ACHN (cell line): ENCODE measurements at regions not wholly inside any gene's neighbourhood (a gene's known extent, or its start where the extent isn't known, plus 50 kb on each side); places are given as distances from the start of the nearest gene placed in this dataset.
A peak's percentile ranks its signal among the peaks of the same experiment; 100 is the strongest.
"Not testable (repeated sequence)": the region's sequence is repeated elsewhere in the genome, so short reads cannot be mapped to it uniquely, and the experiment has no call there.

Source experiments
- DNase-seq: peaks from one replicate; pipeline ENCODE4 v3.0.0-alpha.2; 2015
- in situ Hi-C: cut with HindIII; loops from 2 replicates; pipeline ENCODE4 v1.10.0; 2017; ENCODE audit warnings: low sequenced_read_pairs, low pct_ligation_motif_present, low pct_unique_long_range_greater_than_20kb

DNA sequence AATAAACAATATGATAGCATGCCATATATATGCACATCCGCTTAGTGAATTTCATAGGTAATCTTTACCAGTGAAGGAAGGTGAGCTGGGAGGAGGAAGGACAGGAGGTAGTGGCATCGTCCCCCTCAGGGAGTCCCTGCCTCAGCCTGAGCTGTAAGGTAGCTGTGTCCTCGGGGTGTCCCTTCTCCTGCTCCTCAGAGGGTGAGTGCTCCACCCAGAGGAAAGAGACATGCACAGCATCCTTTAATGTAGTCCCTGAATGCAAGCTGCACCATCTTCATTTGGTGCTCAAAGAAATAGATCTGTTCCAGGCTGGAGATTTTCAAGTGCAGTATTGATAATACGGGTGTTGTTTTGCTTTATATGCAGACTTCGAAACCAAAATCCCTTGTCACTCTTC is 330.4 kb upstream of the SFRP2 start:
- in situ Hi-C loops: no loop called here
- no peak for DNase-seq

DNA sequence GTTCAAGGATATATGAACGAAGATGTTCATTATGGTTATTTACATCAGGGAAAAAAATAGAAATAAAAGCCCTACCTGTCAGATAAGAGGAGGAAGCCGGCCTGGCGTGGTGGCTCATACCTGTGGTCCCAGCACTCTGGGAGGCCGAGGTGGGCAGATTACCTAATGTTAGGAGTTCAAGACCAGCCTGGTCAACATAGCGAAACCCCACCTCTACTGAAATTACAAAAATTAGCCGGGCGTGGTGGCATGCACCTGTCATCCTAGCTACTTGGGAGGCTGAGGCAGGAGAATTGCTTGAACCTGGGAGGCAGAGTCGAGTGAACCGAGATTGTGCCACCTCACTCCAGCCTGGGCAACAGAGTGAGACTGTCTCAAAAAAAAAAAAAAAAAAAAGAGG is 328.8 kb upstream of the SFRP2 start:
- in situ Hi-C loops, DNase-seq: not testable (repeated sequence)

DNA sequence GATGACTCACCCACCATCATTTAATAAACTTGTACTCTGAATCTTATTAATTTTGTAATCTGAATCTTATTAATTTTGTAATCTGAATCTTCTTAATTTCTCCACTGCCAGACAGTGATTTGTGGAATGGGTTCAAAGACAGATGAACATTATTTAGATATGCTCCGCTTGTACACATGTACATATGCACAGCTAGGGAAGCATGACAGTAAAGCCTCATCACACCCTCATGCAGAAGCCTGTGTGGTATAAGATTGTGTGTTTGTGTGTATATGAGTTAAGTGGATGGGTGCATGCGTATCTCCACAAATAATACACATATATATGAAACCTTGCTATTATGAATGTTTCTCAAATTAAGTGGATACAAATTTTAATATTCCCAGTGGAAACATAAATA is 318.5 kb upstream of the SFRP2 start:
- DNase-seq: no peak
- in situ Hi-C loops: no loop called here

DNA sequence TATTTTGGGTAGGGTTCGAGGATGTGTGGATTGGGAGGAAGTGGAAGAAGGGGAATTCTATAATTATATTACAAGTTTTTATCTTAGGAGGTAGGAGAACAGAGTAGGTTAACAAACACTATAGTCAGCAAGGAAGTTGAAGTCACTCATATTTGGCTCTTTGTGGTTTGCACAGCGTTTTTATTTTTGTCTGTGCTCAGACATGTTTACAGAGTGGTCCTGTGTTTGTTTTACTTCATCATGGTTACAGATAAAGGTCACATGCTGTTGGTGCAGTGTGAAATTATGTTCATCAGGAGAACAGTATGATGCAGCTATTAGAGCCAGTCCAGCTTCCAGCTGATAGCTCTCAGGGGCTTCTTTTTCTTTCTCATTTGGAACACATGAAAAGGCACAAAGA is 299.9 kb upstream of the SFRP2 start:
- in situ Hi-C loops: no loop called here
- no peak for DNase-seq

DNA sequence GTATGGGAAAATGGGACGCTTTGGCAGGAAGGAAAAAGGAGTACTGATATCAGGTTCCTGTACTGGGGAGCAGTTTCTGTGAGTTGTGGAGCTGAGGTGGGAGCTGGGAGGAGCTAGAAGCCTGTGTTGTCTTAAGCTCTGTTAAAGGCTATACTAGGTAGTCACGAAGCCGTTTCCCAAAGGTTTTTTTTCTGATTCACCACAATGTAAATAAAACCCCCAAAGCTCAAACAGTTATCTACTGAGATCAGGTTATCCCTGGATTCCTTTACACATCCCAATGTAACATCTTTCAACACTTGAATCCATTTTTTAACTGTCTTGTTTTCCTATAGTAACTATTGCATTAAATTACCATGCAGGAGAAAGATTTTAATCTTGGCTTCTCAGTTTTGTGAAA is 297.4 kb upstream of the SFRP2 start:
- no peak for DNase-seq
- in situ Hi-C loops: no loop called here

DNA sequence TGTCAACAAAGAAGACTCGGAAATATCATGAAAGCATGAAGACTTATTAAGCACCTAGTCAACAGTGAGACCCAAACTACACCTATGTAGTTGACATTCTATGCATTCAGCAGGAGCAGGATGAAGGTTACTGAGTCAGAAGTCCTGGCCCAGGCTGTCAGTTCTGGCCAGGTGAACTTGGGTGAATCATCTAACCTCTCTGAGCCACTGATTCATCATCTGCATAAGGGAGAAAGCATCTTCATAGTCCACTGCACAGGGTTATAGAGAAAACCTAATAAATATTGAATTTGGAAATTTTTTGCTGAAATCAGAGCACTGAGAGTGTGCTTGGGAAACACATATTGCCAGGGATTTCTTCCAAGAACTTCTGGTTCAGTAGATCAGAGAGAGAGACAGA is 296.0 kb upstream of the SFRP2 start:
- DNase-seq: peak; percentile 6
- in situ Hi-C loops: no loop called here

DNA sequence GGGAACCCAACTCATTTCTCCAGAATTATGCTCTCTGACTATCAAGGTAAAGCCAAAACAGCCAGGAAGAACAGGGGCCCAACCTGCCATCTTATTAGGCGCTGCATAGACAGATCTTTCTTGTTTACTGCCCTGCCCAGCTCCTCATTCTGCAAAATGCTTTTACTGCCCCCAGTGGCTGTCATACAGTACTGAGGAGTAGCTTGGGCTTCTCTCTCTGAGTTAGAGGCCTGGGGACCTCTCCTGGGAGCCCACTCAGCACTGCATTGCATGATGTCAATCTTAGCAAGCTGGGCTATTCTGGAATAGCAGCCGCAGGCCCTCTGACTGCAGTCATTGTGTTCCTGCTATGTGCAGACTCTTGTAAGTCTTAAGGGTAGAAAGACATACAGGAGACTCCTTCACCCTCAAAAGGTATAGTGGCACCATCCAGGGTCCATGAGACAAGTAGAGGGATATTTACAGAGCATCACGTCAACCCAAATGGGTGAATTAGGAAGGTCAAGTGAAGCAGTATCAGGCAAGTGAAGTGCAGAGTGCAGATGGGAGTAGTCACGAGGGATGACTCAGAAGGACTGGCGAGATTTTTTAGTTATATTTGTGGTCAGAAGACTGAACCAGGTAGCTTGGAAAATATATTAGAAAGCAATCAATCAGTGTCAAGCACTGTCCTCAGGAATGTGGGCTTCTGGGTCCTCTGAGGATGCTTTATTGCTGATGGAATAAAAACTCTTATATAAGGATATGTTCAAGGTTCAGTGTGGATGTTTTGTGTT is 294.1 kb upstream of the SFRP2 start:
- DNase-seq: peak; percentile 14
- in situ Hi-C loops: no loop called here

DNA sequence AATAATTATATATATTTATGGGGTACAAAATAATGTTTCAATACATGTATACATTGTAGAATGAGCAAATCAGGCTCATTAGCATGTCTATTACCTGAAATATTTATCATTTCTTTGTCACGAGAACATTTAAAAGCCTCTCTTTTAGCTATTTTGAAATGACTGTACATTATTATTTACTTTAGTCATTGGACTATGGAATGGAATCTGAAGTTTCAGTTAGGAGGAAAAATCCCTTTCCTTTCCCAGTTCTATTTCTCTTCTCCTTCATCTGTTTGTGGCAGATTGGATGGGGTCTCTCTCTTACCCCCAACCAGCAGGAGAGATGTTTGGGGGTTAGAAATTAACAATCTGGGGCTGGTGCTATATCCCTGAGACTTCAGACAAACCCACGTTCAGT is 292.5 kb upstream of the SFRP2 start:
- in situ Hi-C loops: no loop called here
- DNase-seq: no peak

DNA sequence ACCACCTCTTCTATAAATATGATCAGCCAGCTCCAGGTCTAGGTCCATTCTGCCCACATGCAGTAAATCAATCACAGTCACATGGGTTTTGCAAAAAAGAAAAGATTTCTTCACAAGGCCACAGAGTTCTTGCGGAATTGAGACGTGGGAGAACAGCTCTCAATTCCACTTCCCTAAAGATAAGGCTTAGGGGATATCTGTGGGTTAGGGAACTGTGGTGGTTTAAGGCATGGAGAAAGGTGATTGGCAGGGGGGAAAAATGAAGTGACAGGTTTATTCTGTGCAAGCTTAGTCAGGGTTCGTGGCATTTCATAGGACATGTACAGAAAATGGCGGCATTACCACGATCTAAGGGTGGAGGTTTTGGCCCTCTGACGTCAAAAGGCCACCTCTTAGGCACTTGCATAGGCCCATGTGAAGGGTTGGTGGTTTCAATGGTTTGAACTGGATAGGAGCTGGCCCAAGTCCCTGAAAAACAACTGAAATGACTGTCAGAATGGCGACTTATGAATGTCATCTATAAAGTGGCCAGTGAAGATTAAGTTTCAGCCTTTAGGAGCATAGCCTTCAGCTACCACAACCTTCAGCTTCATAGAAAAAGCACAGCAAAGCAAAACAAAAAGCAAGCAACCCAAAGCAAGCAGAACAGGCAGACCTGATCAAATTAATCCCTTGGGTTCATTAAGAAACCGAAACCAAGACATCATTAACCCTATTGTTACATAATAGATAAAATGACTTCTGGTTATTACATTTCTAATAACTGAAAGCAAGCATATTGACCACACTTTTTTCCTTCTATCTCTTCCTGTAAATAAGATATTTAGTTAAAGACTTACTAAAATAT is 289.8 kb upstream of the SFRP2 start:
- no peak for DNase-seq
- in situ Hi-C loops: no loop called here

DNA sequence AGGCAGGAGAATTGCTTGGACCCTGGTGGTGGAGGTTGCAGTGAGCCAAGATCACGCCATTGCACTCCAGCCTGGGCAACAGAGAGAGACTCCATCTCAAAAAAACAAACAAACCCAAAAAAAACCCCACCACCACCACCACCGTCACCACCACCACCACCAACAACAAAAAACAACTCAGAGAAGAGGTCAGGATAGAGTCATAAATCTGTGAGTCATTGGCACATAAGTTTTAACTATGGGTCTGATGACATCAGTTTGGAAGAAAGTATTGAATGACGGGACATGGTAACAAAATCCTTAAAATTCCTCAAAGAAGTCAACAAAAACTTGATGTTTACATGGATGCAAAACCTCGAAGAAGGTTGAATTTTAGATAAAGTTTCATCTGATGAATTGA is 288.0 kb upstream of the SFRP2 start:
- in situ Hi-C loops: no loop called here
- no peak for DNase-seq

DNA sequence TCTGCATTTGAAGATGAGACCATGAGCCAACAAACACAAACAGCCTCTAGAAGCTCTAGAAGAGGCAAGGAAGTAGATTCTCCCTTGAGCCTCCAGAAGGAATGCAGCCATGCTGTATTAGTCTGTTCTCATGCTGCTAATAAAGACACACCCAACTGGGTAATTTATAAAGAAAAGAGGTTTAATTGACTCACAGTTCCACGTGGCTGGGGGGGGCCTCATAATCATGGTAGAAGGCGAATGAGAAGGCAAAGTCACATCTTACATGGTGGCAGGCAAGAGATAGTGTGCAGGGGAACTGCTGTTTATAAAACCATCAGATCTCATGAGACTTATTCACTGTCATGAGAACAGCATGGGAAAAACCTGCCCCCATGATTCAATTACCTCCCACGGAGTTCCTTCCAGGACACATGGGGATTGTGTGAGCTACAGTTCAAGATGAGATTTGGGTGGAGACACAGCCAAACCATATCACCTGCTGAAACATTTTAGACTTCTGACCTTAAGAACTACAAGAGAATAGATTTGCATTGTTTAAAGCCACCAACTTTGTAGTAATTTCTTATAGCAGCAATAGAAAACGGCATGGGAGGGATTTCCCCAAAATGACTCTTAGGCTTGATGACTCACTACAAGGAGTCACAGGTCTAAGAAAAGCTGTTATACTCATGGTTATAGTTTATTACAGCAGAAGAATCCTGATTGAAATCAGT is 284.4 kb upstream of the SFRP2 start:
- peak; percentile 37 for DNase-seq
- in situ Hi-C loops: no loop called here

DNA sequence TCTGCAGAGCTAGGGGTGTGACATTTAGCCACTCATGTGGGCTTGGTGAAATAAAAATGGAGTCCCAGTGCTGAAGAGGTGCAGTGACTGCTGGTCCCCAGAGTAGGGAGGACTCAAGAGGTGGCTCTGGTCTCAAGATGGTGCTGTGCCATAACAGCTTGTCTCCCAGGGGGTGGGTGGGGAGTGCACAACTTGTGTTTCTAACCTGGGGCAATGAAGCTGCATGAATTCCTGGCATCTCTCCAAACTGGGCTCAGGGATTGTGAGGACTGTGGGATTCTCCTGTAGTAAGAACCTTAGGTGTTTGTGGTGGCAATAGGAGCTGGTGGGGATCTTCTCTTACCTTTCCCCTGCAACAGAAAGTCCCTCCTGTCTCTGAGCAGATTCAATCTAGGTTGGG is 278.9 kb upstream of the SFRP2 start:
- DNase-seq: no peak
- in situ Hi-C loops: no loop called here

DNA sequence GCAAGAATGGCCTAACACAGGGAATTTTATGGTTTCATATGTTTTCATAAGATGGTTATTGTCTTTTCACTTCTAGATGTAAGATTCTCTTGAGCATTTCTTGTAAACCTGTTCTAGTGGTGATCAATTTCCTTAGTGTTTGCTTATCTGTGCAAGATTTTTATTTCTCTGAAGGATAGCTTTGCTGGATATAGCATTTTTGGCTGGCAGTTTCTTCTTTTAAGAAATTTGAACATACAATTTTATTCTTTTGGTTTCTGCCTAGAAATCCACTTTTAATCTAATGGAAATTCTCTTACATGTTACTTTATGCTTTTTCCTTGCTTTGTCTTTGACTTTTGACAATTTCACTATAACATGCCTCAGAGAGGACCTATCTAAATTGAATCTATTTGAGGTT is 276.5 kb upstream of the SFRP2 start:
- in situ Hi-C loops: no loop called here

DNA sequence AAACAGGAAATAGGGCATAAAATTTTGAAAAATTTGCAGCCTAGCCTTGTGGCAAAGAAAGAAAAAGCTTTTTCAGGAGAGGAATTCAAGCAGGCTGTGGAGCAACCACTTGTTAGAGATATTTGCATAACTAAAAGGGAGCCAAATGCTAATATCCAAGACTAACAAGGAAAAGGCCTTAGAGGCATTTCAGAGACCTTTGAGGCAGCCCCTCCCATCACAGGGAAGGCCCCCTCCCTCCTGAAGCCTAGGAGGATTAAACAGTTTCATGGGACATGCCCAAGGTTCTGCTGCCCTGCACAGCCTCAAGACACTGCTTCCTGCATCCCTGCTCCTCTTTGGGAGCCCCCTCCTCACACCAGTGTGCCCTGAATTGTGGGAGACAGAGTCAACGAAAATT is 275.4 kb upstream of the SFRP2 start:
- in situ Hi-C loops: no loop called here
- DNase-seq: no peak

More for the DNA sequence above, 276.5 kb upstream of the SFRP2 start:
- DNase-seq: no peak

DNA sequence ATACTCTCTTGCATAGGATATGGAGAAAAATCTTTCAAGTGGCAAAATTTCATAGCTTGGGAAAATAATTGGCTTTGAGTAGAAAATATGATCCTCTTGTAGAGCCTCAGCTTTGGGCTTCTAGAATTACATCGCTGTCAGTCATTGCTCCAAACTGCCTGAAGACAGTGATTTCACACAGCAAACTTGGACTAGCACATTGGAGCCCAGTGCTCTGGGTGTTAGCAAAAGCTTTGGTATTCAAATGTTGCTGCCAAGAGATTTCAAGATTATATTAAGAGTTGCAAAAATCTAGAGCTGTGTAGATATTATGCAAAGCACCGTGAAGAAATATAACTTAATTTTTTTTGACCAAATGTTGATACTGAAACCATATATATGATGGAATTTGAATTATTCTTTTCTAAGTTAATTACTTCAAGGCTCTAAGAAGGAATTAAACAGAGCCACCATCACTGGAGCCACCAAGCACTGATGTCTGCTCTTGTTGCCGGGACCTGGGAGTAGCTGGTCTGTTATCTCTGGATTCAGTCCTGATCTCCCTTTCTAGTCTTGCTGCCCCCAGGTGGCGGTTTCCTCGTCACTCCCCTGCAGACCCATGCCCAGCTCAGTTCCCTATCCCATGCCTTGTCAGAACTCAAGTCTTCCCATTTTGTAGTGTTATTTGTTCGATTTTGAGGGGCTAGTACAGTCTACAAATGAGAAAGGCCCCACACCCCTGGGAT is 260.7 kb upstream of the SFRP2 start:
- no peak for DNase-seq
- in situ Hi-C loops: no loop called here

DNA sequence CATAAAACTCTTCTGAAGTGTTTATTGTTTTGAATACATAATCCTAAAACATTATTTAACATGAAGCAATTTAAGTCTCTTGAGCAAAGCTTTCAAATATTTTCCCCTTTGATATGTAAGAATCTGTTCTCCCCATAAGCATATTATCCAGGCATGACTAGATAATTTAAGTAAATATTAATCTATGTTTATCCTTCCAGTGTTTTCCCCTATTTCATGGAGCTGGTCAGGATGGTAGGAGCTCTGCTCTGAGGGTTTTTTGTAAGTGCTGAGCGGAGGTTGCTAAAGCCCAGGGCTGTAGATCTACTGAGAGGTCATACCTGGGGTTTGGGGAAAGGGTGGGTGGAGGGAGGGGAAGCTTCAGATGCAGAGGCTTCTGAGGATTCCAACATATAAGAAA is 258.9 kb upstream of the SFRP2 start:
- DNase-seq: no peak

DNA sequence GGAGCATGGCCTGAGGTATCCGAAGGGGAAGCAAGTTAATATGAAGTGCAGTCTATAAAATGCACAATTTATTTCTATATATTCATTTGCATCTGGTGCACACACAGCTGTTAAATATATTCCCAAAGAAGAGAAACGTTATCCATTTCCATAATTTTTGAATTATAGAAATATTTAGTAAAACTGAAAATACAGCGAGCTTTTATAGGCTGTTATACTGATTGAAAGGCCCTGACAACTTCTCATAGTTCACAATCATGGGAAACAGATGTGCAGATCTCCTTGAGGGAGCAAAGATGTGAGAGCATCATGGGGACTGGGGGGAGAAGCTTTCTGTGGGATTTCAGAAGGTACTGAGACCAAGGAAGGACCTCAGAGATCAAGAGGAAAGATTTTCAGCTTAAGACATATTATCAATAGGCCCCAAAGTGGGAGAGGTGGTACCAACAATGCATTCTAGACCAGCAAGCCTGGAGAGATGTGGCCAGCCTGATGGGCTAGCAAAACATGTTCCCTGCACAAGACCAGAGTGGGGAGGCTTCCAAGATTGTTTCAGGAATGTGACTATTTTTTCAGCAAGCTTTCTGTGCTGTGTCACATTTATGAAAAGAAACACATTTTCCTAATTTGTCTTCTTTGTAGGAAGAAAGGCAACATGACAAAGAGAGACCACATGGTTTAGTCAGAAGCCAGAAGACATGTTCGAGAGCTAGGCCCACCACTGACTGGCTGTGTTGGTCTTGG is 256.0 kb upstream of the SFRP2 start:
- in situ Hi-C loops: no loop called here
- DNase-seq: no peak

More for the DNA sequence above, 258.9 kb upstream of the SFRP2 start:
- in situ Hi-C loops: no loop called here

DNA sequence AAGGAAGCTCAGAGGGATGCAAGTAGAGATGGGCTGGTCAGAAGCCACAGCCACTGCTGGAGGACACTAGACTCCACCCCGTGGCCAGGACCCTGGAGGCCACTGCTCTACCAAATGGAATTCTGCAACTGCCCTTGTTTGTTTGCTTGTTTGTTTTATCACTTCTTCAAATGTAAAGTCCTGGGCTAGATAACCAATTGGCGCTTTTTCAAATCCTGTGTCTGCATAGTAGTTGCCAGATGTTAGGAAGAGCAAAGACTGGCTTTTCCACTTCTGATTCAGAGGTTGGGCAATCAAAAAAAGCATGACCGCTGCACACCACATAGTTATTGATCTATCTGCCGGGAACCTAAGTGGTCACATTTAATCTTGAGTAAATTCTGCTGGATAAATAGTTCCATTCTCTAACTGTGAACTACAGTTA is 255.2 kb upstream of the SFRP2 start:
- DNase-seq: no peak
- in situ Hi-C loops: no loop called here
